GM21447 (cell line): ENCODE measurements at regions not wholly inside any gene's neighbourhood (a gene's known extent, or its start where the extent isn't known, plus 50 kb on each side); places are given as distances from the start of the nearest gene placed in this dataset.
"Not testable (repeated sequence)": the region's sequence is repeated elsewhere in the genome, so short reads cannot be mapped to it uniquely, and the experiment has no call there.

ENCODE experiments used
- ATAC-seq: cut with Tn5 transposase; IDR thresholded peaks from one replicate; pipeline ENCODE4 v1.9.1; 2021; ENCODE audit not compliant: unreplicated experiment

DNA sequence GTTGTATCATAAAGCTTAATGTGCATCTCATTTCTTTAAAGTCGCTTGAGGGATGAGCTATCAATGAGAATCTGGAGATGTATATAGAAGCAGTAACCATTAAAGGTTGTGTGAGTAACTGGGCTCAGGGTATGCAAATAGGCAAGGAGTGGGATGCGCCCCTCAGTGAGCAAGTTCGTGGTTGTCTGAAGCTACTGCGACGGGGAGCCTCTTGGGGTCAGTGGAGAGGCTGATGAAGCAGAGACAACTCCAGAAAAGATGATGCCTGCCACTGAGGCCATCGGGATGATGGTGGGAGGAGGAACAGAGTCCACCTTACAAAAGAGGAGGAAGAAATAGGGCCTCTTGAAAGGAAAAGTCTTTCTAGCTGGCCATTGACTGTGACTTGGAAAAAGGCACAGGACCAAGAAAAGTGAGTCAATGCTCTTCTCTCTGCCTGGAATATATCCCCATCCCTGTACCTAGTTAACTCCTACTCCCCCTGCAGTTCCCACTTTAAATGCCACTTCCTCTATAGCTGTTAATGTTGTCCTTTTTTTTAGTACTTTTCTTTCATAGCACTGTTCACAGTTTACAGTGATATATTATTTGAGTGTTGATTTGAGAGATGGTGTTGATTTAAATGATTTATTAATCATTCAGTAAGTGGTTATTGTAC lies 51.4 kb upstream of the LSM6 start:
- peak; percentile 81 for ATAC-seq

- ATAC-seq: no peak
Measured at GRCh38 chr4:146123231-146123630, 52.3 kb upstream of the LSM6 start.

DNA sequence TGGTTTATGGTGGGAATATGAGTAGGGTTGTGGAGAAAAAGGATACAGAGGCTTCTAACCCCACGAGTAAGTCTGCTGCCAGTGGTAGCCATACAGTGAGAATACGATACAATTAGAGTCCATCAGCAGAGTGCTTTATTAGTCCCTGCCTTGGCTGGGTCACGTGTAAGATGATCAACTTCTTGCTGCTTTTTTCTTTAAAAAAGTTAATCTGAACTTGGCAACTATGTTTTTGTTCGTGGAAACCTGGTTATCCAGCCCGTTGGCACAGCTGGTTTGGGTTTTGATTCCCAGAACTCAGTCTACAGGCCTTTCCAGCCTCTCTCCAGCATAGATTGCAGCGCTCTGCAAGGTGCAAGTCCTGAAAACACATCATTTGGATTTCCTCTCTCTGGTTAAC lies 53.1 kb upstream of the LSM6 start:
- ATAC-seq: no peak

GRCh38 chr4:146121757-146122156 lies 53.8 kb upstream of the LSM6 start:
- ATAC-seq: no peak

DNA sequence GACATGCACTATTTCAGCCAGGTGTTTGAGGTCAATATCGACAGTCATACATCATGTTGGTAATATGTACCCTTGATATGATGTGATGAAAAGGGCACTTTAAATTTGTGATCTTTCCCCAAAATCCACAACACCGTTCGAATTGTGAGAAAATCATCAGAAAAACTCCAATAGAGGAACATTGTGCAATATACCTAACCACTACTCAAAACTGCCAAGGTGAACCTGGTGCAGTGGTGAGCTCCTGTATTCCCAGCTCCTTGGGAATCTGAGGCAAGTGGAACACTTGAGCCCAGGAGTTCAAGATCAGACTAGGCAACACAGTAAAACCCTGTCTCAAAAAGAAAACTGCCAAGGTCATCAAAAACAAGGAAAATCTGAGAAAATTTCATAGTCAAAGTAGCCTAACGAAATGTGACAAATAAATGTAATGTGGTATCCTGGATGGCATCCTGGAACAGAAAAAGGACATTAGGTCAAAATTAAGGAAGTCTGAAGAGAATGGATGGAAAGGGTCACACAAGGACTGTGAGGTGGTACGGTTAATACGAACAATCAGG lies 55.6 kb upstream of the LSM6 start:
- ATAC-seq: no peak

DNA sequence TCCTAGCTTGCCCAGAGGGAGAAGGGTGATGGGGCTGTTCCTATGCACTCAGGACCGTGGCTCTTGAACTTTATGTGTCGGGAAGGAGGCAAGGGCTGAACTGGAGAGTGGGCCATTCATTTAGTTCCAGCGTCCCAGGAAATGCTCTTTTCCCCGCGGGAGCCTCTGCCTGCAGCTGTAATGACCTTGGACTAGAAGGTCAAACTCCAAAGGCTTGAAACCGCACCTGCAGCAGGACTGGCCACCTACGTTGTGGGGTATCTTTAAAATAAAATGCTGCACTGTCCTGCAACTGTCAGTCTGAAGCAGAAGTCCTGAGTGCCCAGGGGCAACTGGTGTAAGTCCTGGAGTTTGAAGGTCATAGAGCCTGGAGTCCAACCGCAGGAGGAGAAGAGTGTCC lies 61.5 kb upstream of the LSM6 start:
- no peak for ATAC-seq

DNA sequence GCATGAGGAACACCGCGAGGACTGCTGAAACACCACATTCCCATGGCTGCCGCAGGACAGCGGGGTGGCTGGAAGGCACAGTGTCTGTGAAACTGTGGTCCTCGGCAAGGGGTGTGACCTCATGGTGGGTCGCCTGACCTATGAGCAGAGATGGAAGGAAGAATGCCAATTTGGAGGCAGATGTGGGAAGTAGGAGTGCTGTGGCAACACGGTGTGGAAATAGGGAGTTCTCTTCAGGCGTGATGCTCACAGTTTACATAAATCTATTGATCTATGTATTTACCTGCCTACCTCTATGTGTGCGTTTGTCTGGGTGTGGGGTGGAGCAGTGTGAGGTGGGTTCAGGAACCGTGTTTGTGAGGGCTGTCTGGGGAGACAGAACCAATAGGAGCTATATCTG lies 62.3 kb upstream of the LSM6 start:
- no peak for ATAC-seq

GRCh38 chr4:146112389-146112788 lies 63.1 kb upstream of the LSM6 start:
- ATAC-seq: peak; percentile 64

- no peak for ATAC-seq
Measured at GRCh38 chr4:146110871-146111485, 64.5 kb upstream of the LSM6 start.

GRCh38 chr4:146108756-146109155 lies 66.8 kb upstream of the LSM6 start:
- ATAC-seq: no peak

DNA sequence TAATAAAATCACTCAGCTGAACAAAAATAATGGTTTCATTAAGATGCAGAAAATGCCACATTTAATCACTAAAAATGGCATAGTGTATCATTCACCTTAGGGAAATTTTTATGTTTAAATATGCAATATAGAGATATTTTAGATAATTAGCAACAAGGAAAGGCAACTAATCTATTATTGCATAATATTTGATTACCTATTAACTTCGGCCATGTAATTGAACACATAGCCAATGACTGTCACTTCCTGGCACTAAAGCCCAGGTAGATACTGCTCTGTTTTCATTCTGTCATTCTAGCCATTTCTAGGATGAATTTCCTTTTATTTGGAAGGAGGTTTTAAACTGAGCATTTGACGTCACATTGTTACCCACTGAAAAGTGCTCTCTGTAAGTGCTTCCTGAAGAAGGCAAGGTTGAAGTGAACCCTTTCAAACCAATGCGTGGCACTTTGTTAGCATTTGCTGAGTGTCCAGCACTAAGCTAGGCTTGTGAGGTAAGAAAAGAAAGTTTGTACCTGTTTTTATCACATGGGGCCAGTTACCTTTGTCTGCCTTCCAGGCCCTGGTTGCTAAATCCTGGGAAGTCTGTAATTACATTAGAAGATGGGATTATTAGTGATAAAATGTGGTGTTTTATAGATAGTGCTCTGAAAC lies 67.8 kb upstream of the LSM6 start:
- no peak for ATAC-seq

DNA sequence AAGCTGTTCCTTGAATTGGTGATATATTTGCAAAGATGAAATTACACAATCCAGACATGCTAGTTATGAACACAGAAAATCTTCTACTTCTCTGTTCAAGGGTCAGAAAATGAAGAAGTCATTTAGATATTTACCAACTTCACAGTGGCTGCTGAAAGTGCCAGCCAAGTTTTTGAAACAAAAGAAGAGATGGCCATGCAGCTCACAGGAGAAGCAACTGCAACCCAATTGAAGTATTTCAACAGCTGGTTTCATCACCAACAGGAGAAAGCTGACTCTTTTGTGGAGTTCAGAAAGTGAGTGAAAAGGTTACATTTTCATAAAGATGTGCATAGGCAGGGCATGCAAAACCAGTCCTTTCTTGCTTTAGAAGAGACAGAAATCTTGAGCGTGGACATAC lies 70.1 kb upstream of the LSM6 start:
- ATAC-seq: peak; percentile 66

- ATAC-seq: no peak
Measured at GRCh38 chr4:146104541-146104940, 71.0 kb upstream of the LSM6 start.

GRCh38 chr4:146104052-146104451 lies 71.5 kb upstream of the LSM6 start:
- not testable (repeated sequence) for ATAC-seq

- ATAC-seq: peak; percentile 3
Measured at GRCh38 chr4:146099585-146099984, 75.9 kb upstream of the LSM6 start.

GRCh38 chr4:146098978-146099377 lies 76.5 kb upstream of the LSM6 start:
- peak; percentile 73 for ATAC-seq

DNA sequence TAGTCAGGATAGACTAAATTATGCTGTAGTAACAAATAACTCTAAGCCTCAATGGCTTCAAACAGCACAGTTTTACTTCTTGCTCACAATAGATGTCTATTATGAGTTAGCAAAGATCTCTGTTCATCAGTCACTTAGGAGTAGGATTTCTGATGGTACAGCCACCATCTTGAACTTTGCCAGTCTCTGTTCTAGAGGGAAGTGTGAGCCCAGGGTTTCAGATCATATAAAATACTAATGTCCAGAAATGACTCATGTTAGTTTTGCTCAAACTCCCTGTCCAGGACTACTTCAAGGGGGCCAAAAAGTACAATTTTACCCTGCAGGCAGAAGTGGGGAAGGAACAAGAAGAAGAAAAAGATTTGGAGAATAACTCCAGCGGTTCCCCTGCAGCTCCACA lies 77.1 kb upstream of the LSM6 start:
- ATAC-seq: peak; percentile 68

DNA sequence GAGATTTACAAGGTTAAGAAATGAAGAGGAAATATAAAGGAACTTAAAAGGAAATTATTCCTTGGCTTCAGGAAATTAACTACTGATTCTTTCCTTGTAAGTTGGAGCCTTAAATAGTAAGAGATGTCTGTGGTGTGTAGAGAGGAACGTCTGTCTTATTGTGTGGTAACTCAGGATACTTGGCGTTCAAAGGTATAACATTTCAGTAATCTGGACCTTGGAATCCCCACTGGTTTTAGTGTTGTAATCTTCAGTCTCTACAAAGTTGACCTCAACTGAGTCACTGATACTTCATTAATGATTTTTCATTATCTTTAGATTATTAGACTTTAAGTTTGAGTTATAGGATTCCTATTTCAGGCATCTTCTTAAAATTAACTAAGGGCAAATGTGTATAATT lies 79.1 kb upstream of the LSM6 start:
- no peak for ATAC-seq

GRCh38 chr4:146095860-146096259 lies 79.7 kb upstream of the LSM6 start:
- ATAC-seq: peak; percentile 29

DNA sequence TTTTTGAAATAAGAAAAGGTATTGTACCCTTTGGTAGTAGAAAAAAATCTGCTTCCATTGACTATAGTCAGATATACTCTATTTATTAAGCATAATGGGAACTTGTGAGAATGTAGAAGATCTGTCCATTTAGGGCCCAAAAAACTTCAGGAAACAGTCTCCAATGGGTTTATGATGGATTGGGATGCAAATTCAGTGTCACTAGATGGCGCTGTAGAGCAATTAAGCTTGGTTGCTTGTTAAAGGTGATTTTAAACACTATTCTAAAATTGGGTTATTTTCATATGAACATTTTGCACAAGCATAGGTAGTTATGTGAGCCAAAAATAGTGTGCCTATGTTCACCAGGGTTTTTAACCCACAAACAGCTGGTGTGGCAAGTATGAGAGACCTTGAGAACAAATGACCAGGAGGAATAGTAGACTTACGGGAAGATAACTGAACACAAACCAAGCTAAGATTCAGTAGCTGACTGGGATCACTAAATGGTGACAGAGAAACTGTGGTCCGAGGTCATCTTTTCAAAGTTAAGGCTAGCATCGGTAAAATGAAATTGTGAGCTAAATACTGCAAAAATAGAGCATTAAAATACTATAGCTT lies 80.3 kb upstream of the LSM6 start:
- ATAC-seq: no peak

DNA sequence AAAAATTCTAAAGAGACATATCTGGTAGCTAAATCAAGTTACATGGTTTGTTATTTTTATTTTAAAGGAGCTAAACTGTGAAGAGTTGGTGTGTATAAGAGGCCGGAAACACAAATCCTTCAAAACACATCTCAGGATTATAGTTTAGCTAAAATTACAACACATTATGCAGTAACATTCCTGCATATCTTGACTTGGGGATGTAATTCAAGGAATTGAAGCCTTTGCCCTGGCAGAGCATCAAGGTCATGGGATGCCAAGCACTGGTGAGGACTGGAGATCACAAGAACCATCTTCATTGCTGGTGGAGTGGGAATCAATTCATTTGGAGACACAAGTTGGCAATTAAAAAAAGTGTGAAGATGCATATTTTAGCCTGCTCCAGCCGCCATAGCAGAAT lies 86.8 kb upstream of the LSM6 start:
- no peak for ATAC-seq

- ATAC-seq: no peak
Measured at GRCh38 chr4:146087856-146088255, 87.7 kb upstream of the LSM6 start.
